Caco-2 (cell line): ENCODE measurements at regions not wholly inside any gene's neighbourhood (a gene's known extent, or its start where the extent isn't known, plus 50 kb on each side); places are given as distances from the start of the nearest gene placed in this dataset.

Experiments used
- BruUV-seq: library from RNA; stranded (reverse); fragments of 400-500 nt; replicated peaks from 2 replicates; lab custom pipeline; 2021; lab: Mats Ljungman, UMichigan
- CTCF ChIA-PET: fragments of 300-600 bp; sonication (Branson Sonifier 250); formaldehyde crosslinking; loops from one replicate; lab custom pipeline; 2022; ENCODE audit warnings: antibody characterized with exemption; lab: Charles Lee
- POLR2A ChIA-PET: fragments of 300-600 bp; sonication (Branson Sonifier 250); formaldehyde crosslinking; loops from one replicate; lab custom pipeline; 2022; ENCODE audit warnings: antibody characterized with exemption; lab: Charles Lee
- DNase-seq, 2 experiments: peaks; one replicate each; pipeline versions ENCODE4 v3.0.0 to v3.0.0-alpha.2; 2020 to 2022
- H3K27me3 ChIP-seq: replicated peaks from 2 replicates; pipeline ENCODE4 v1.6.0; 2011; ENCODE audit warnings: low read length; ENCODE audit not compliant: control insufficient read depth, insufficient read depth
- H3K36me3 ChIP-seq: 2 replicates; pipeline ENCODE4 v1.5.1; 2011; ENCODE audit warnings: low read length; ENCODE audit not compliant: control insufficient read depth, insufficient read depth
- H3K4me1 ChIP-seq: fragments of 250-450 bp; sonication (Bioruptor Pico); 2 replicates; pipeline ENCODE4 v1.5.1; 2020; ENCODE audit warnings: mild to moderate bottlenecking
- H3K4me3 ChIP-seq: 2 replicates; pipeline ENCODE4 v1.5.1; 2011; ENCODE audit warnings: low read depth, mild to moderate bottlenecking, control low read depth, low read length
- H3K9me3 ChIP-seq: fragments of 250-450 bp; sonication (Bioruptor Pico); 2 replicates; pipeline ENCODE4 v1.5.1; 2020; ENCODE audit warnings: mild to moderate bottlenecking, moderate library complexity
- H3K27ac Mint-ChIP-seq: one replicate; pipeline ENCODE4 v1.8.0; 2022; ENCODE audit warnings: mixed read lengths; ENCODE audit not compliant: unreplicated experiment
- H3K27me3 Mint-ChIP-seq: one replicate; pipeline ENCODE4 v1.8.0; 2022; ENCODE audit warnings: mixed read lengths; ENCODE audit not compliant: insufficient read depth, unreplicated experiment
- H3K36me3 Mint-ChIP-seq: one replicate; pipeline ENCODE4 v1.8.0; 2022; ENCODE audit warnings: mild to moderate bottlenecking, mixed read lengths; ENCODE audit not compliant: insufficient read depth, unreplicated experiment
- H3K4me1 Mint-ChIP-seq: one replicate; pipeline ENCODE4 v1.8.0; 2022; ENCODE audit warnings: low read depth, mixed read lengths; ENCODE audit not compliant: unreplicated experiment
- H3K4me3 Mint-ChIP-seq: one replicate; pipeline ENCODE4 v1.8.0; 2022; ENCODE audit warnings: mild to moderate bottlenecking, moderate library complexity, mixed read lengths; ENCODE audit not compliant: unreplicated experiment
- H3K9me3 Mint-ChIP-seq: one replicate; pipeline ENCODE4 v1.8.0; 2022; ENCODE audit warnings: mixed read lengths; ENCODE audit not compliant: unreplicated experiment
- intact Hi-C: fragments of 100-400 bp; cut with micrococcal nuclease; formaldehyde crosslinking; loops from one replicate; pipeline ENCODE4 v1.10.0; 2022; ENCODE audit not compliant: unreplicated experiment
- TF ChIP-seq, protein P1 (sequence below), 2 experiments: fragments of 200-600 bp in 1 of 2; IDR thresholded peaks; 1 replicate in 1 of 2; 2 replicates in 1 of 2; pipeline versions ENCODE4 v1.5.1 to v1.8.0; 2011 to 2022; ENCODE audit warnings: antibody characterized with exemption in 1 of 2, control low read depth in 1 of 2, inconsistent platforms in 1 of 2, low read depth in 1 of 2, low read length in 1 of 2, mild to moderate bottlenecking in 1 of 2, moderate library complexity in 1 of 2; ENCODE audit not compliant: insufficient read depth in 1 of 2, severe bottlenecking in 1 of 2, unreplicated experiment in 1 of 2

DNA sequence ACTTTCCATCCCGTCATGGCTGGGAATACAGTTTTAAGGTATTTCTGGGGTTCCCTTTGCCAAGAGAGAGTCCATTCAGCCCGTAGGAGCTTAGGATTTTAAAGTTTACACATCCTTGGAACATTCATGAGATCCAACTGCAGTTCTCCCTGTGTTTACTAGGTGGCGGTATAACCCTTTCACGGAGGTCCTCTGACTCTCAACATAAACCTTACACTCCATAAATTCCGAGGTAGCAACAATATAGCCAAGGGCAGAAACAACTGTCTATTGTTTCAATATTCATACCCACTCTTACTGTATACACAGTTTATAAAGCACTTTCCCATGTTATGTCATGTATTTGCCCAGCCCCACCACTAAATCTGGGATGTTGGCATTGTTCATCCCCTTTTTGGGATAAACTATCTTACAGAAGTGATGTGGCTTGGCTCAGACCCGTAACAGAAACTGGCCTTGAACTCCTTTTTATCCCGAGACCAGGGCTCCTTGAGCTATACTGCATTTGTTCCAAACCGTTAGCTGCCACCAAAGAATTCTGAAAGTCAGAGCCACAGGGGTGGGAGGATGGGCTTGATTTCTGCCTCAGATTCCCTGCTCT is 69.2 kb upstream of the COL6A5 start:
- H3K4me1 ChIP-seq, result no peaks in the 10 kb centered on the region
- Mint-ChIP-seq H3K9me3 (no peaks in the 10 kb centered on the region), H3K27ac (no peak overlapping the region), H3K36me3 (no peaks in the 10 kb centered on the region), H3K4me3 (no peak overlapping the region), H3K4me1 (no peaks in the 10 kb centered on the region), H3K27me3 (peaks cover 8% of the 10 kb centered on the region)
- no peaks in the 10 kb centered on the region for H3K27me3 ChIP-seq
- POLR2A ChIA-PET, result no interaction called here
- peak in 1 of 2 experiments; percentile 39 for DNase-seq
- no peak overlapping the region for H3K4me3 ChIP-seq
- TF ChIP-seq, protein P1, sequence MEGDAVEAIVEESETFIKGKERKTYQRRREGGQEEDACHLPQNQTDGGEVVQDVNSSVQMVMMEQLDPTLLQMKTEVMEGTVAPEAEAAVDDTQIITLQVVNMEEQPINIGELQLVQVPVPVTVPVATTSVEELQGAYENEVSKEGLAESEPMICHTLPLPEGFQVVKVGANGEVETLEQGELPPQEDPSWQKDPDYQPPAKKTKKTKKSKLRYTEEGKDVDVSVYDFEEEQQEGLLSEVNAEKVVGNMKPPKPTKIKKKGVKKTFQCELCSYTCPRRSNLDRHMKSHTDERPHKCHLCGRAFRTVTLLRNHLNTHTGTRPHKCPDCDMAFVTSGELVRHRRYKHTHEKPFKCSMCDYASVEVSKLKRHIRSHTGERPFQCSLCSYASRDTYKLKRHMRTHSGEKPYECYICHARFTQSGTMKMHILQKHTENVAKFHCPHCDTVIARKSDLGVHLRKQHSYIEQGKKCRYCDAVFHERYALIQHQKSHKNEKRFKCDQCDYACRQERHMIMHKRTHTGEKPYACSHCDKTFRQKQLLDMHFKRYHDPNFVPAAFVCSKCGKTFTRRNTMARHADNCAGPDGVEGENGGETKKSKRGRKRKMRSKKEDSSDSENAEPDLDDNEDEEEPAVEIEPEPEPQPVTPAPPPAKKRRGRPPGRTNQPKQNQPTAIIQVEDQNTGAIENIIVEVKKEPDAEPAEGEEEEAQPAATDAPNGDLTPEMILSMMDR (IDR thresholded peaks at IDR 0.05; ENCODE audit: insufficient read depth in 1 of 2, low read depth in 1 of 2, low read length in 1 of 2, severe bottlenecking in 1 of 2, unreplicated experiment in 1 of 2), result peak; percentile 64 to 90
- no peaks in the 10 kb centered on the region for H3K36me3 ChIP-seq
- H3K9me3 ChIP-seq, result no peaks in the 10 kb centered on the region
- CTCF ChIA-PET, result interaction anchor here (0.6 to 1.5 kb wide), 4 partner anchors 132 to 262 kb away, joined by 3 to 24 read pairs (median 4); no protein-coding TSS in a partner anchor
- intact Hi-C loops, result loop anchor here (1.0 to 10.0 kb wide), 3 partner anchors 263 to 618 kb away; partner anchors contain the start of gene ATP2C1
- no TSS peak for BruUV-seq

DNA sequence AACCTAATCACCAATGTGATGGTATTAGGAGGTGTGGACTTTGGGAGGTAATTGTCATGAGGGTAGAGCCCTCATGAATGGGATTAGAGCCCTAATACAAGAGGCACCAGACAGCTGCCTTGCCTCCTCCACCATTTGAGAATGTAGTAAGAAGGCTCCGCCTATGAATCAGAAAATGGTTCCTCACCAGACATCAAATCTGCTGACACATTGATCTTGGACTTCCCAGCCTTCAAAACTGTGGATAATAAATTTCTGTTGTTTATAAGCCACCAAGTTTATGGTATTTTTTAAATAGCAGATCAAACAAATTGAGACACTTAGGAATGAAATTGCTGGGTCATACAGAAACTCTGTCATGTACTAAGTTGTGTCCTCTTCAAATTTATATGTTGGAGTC is 56.8 kb upstream of the COL6A5 start:
- no TSS peak for BruUV-seq
- no peaks in the 10 kb centered on the region for H3K36me3 ChIP-seq
- ChIA-PET CTCF (no interaction called here), POLR2A (no interaction called here)
- H3K9me3 ChIP-seq, result no peaks in the 10 kb centered on the region
- H3K36me3 Mint-ChIP-seq, result no peaks in the 10 kb centered on the region
- H3K4me3 Mint-ChIP-seq, result no peak overlapping the region
- intact Hi-C loops, result no loop called here
- no peak overlapping the region for H3K27ac Mint-ChIP-seq
- no peak for DNase-seq
- H3K4me3 ChIP-seq, result no peak overlapping the region
- no peaks in the 10 kb centered on the region for H3K27me3 ChIP-seq
- TF ChIP-seq, protein P1 (IDR thresholded peaks at IDR 0.05; ENCODE audit: insufficient read depth in 1 of 2, low read depth in 1 of 2, low read length in 1 of 2, severe bottlenecking in 1 of 2, unreplicated experiment in 1 of 2), result no peak
- no peaks in the 10 kb centered on the region for H3K9me3 Mint-ChIP-seq
- H3K27me3 Mint-ChIP-seq, result peaks cover 13% of the 10 kb centered on the region
- no peaks in the 10 kb centered on the region for H3K4me1 Mint-ChIP-seq
- no peaks in the 10 kb centered on the region for H3K4me1 ChIP-seq

DNA sequence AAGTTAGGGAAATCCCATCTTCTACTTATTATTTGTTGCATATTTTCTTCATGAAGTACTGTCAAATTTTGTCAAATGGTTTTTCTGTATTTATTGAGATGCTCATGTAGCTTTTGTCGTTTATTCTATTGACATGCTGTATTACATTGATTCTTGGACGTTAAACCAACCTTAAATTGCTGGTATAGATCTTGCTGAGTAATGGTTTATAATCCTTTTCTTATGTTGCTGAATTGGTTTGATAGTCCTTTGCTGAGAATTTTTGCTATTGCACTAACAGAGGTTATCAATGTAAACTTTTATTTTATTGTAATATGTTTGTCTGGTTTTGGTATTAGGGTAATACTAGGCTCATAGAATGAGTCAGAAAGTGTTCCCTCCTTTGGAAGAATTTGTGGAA is 54.3 kb upstream of the COL6A5 start:
- H3K27me3 ChIP-seq, result no peaks in the 10 kb centered on the region
- no peak for DNase-seq
- intact Hi-C loops, result no loop called here
- CTCF ChIA-PET, result no interaction called here
- H3K4me1 Mint-ChIP-seq, result no peaks in the 10 kb centered on the region
- no peaks in the 10 kb centered on the region for H3K36me3 ChIP-seq
- peaks cover 7% of the 10 kb centered on the region for H3K27me3 Mint-ChIP-seq
- H3K4me1 ChIP-seq, result no peaks in the 10 kb centered on the region
- H3K4me3 ChIP-seq, result no peak overlapping the region
- TF ChIP-seq, protein P1 (IDR thresholded peaks at IDR 0.05; ENCODE audit: insufficient read depth in 1 of 2, low read depth in 1 of 2, low read length in 1 of 2, severe bottlenecking in 1 of 2, unreplicated experiment in 1 of 2), result no peak
- H3K4me3 Mint-ChIP-seq, result no peak overlapping the region
- POLR2A ChIA-PET, result no interaction called here
- no peak overlapping the region for H3K27ac Mint-ChIP-seq
- H3K9me3 ChIP-seq, result no peaks in the 10 kb centered on the region
- no peaks in the 10 kb centered on the region for H3K36me3 Mint-ChIP-seq
- no TSS peak for BruUV-seq
- H3K9me3 Mint-ChIP-seq, result no peaks in the 10 kb centered on the region
